ENCODE measurements at regions not wholly inside any gene's neighbourhood (a gene's known extent, or its start where the extent isn't known, plus 50 kb on each side); places are given as distances from the start of the nearest gene placed in this dataset.

- TF ChIP-seq USF2 (CRISPR knock-in tag; IDR thresholded peaks at IDR 0.05) = no peak
- TF ChIP-seq CTCF (IDR thresholded peaks at IDR 0.05 in 2 of 3, conservative IDR thresholded peaks at IDR 0.05 in 1 of 3; ENCODE audit: insufficient read depth in 2 of 3, low read depth in 1 of 3, low read length in 3 of 3) = no peak
- TF ChIP-seq ARID3A (IDR thresholded peaks at IDR 0.05; ENCODE audit: borderline replicate concordance, low read depth, low read length) = no peak
- TF ChIP-seq GATA2 (CRISPR knock-in tag; IDR thresholded peaks at IDR 0.05) = no peak
- no peak for TF ChIP-seq EP300 (IDR thresholded peaks at IDR 0.05; ENCODE audit: low read length)
- no peak for TF ChIP-seq RCOR1 (IDR thresholded peaks at IDR 0.05; ENCODE audit: borderline replicate concordance in 1 of 2, low read depth in 2 of 2, low read length in 2 of 2)
- no peak for TF ChIP-seq TFAP4 (CRISPR knock-in tag; IDR thresholded peaks at IDR 0.05; ENCODE audit: borderline replicate concordance)
- no peak for TF ChIP-seq E2F5 (CRISPR knock-in tag; IDR thresholded peaks at IDR 0.05)
- TF ChIP-seq ZBED1 (IDR thresholded peaks at IDR 0.05) = no peak
Observed at GRCh38 chr15:70169147-70169546, 71.4 kb upstream of the TLE3 start.
